ENCODE measurements at regions not wholly inside any gene's neighbourhood (a gene's known extent, or its start where the extent isn't known, plus 50 kb on each side); places are given as distances from the start of the nearest gene placed in this dataset.

GRCh38 chr4:152028131-152028530 lies 267.3 kb upstream of the GATB start:
- DNase-seq (ENCODE audit: low read depth, low spot score): no peak

DNA sequence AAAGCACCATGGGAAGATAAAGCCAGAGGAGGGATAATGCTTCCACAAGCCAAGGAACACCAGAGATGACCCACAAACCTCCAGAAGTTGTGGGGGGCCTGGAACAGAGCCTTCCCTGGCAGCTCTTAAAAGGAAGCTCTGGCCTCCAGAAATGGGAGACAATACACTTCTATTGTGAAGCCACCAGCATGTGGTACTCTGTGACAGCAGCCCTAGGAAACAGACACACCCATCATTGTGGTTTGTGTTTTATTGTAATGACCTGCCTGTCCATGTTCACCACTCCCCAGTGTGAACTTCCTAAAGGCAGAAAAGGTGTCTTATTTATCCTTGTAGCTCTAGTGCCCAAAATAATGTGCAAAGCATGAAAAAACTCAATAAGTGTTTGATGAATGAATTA lies 264.1 kb upstream of the GATB start:
- no peak for DNase-seq (ENCODE audit: low read depth, low spot score)

- DNase-seq (ENCODE audit: low read depth, low spot score): no peak
These were observed 262.9 kb upstream of the GATB start for GRCh38 chr4:152023674-152024073.

DNA sequence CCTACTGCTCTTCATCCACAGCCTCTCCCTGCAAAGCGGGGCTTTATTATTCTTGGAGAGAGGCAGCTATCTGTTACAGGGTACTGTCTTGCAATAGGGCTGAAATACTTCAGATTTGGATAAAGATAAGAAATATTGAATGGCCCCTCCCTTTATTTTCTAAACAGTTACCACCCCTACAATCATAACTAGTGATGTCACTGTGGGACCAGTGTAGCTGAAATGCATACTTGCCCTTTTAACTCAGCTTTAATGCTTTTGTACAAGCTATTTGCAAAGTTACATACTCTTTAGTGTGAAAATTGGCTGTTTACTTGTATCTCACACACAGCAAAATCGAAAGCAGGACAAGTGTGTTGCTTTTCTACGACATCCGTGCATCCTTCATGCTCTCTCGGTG lies 261.7 kb upstream of the GATB start:
- DNase-seq (ENCODE audit: low read depth, low spot score): no peak

DNA sequence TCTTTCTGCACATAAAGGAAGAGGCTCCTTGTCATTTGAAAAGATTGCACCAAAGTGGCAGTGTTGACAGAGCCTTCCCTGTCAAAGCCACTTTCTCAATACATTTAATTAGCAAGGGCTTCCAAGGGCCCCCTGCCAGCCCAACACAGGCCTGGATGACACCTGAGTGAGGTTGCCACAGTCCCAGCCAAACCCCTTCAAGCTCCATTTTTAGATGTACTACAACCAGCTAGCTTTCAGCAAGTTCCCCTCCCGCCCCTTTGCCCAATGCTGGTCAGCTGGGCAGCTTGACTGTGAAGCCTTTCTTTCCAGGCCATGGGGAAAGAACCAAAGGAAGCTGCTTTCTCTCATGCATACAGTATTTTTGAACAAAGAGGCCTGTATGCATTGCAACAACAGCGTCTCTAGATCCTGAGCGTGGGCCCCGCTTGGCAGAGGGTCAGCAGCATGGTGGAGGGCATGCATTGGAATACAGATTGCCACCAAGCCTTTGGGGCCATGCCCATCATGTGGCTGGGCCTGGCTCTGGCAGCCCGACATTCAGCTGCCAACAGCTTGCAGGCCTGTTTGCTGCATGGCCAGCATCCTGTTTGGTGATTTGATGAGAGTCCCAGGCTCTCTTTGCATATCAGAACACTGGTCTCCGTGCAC lies 261.1 kb upstream of the GATB start:
- no peak for DNase-seq (ENCODE audit: low read depth, low spot score)

DNA sequence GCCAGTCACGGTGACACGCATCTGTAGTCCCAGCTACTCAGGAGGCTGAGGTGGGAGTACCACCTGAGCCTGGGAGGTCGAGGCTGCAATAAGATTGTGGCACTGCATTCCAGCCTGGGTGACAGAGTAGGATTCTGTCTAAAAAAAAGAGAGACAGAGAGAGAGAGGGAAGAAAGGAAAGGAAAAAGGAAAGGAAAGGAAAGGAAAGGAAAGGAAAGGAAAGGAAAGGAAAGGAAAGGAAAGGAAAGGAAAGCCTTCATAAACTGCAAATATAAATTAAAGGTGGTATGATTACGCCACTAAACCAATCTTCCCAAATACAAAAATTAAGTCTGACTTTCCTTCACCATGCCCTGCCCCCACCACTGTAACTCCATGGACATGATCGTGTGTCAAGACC lies 259.3 kb upstream of the GATB start:
- no peak for DNase-seq (ENCODE audit: low read depth, low spot score)

DNA sequence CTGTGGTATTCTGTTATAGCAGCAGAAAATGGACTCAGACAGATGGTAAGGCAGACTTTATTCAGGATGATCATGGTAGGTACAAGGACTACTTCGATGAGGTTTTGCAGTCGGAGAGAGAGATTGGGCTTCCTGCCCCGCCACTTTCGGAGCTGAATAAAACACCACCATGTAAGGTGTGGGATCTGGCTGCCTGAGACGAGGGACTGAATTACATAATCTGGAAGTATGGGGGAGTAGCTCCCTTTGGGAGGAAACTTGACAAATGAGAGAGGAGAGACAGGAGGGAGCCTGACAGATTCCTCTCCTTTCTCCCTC lies 255.5 kb upstream of the GATB start:
- no peak for DNase-seq (ENCODE audit: low read depth, low spot score)

- DNase-seq (ENCODE audit: low read depth, low spot score): no peak
These were observed 254.9 kb upstream of the GATB start for GRCh38 chr4:152015597-152016302.

DNA sequence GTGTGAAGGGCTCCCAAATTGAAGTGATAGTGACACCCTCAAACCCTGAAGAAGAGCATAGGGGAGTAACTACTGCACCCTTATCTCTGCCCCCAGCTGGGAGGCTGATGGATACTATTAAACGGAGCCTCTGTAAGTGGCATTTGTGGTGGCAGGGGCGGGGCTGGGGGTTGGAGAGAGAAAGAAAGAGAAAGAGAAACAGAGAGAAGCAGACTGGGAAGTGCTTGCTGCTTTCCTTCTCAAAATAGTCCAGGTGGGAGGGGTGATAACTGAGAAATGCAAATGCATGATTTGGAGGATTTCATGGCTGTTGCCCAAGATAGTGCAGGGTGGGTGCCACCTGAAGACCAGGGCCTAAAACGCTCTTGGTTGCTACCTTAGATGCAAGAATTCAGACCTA lies 253.5 kb upstream of the GATB start:
- no peak for DNase-seq (ENCODE audit: low read depth, low spot score)

- no peak for DNase-seq (ENCODE audit: low read depth, low spot score)
These were observed 250.7 kb upstream of the GATB start for GRCh38 chr4:152011469-152011868.

DNA sequence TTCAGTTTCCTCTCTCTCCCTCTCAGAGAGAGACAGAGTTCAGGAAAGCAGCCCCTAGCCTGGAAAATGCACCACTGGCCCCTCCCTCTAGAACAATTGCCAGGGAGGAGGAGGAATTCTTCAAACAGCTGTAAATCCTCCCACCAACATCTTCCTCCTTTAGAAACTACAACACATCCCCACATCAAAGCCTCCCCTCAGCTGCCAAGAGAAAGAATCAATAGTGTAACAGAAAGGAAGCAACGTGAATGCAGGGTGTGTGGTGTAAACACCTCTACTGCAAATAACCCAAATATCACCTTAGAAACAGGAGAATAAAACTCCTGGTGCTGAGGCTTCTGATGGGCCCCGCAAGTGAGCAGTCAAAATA lies 249.9 kb upstream of the GATB start:
- no peak for DNase-seq (ENCODE audit: low read depth, low spot score)

DNA sequence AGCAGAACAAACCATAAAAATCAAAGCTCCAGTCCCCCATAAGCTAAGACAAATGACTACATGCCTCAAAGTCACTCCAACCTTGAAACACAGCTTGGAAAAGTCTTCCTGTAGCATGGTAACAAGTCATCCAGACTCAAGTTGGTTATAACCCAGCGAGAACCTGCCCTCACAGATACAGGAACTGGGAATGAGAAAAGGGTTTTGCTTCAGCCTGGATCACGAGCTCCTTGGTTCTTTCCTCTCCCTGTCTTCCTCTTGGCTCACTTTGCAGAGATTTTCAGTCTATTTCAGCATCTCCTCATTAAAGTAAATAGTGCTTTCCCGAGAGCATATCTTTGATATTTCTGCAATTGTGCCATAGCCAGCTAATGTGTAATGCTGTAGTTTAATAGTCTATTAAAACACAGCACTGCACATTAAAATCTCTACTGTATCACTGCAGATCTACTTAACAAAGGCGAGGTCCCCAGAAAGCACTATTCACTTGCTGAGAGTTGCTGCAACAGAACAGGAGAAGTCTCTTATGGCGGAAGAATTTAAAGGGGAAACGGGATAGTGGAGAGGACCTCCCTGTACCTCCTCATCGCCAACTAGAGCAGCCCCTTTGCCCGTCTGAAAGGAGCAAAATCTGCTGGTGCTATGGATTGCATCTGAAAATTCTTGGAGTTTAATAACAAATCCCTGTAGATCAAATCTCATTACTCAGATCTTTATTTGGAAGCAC lies 249.3 kb upstream of the GATB start:
- no peak for DNase-seq (ENCODE audit: low read depth, low spot score)

DNA sequence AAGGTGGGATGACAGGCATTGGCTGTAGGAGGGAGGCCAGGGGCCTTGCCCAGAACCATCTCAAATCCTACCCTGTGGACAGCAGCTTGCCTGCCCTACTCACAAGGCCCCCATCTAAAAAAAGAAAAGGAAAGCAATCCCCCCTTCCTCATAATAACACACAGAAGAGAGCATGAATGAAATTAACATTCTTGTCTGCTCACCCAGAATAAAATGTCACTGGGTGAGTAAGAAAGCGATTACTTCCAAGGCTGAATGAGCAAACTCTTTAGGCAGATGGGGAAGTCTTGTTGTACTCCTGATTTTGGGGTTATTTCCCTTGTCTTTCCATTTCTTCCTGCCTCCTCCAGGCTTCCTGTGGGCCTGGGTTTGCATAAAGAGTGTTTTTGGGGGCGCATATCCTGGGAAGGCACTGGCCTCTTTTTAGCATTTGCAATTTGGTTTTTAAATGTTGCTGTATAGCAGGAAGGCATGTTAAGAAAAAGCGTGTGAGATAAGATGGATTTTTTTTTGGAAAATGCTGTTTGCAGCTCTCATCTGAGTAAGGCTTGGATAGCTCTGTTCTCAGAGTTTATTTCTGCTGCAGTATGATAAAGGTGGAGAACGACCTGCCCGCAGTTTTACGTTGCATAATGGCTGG lies 248.3 kb upstream of the GATB start:
- no peak for DNase-seq (ENCODE audit: low read depth, low spot score)

DNA sequence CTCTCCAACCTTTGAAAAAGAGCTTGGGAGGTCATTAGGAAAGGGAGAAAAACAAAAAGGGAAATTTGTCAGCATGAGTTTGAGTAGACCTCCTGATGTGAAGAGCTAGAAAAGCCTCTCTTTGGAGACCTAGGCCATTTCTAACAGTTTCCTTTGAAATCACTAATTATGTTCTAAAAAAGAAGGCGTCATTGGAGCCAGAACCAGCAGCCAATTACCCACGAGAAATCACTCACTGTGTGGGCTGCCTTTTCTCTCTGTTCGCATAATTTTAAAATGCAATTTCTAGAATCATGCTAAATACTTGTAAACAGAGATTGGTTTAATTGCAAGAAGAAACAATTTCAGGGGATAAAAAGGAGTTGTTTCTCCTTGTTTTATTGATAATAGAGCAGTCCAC lies 246.3 kb upstream of the GATB start:
- DNase-seq (ENCODE audit: low read depth, low spot score): no peak

DNA sequence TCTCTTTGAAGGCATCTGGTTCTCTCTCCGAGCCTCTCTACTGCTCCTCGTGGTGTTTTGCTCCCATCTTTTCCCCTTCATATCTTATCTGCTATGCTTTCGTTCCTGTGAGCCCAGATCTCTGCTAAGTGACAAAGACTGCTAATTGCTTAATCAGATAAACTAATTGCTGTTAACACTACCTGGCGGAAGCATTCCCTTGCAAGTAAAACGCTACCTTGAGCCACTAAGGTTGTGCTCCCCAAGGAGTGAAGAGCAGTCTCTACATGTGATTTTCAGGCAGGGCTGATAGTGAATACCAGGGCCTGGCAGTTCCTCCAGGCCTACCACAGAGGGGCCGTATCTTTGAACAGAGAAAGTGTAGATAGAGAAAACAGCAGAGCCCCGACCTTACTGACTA lies 244.0 kb upstream of the GATB start:
- DNase-seq (ENCODE audit: low read depth, low spot score): no peak

GRCh38 chr4:152000518-152000917 lies 239.7 kb upstream of the GATB start:
- no peak for DNase-seq (ENCODE audit: low read depth, low spot score)

- DNase-seq (ENCODE audit: low read depth, low spot score): no peak
These were observed 237.9 kb upstream of the GATB start for GRCh38 chr4:151998723-151999122.

DNA sequence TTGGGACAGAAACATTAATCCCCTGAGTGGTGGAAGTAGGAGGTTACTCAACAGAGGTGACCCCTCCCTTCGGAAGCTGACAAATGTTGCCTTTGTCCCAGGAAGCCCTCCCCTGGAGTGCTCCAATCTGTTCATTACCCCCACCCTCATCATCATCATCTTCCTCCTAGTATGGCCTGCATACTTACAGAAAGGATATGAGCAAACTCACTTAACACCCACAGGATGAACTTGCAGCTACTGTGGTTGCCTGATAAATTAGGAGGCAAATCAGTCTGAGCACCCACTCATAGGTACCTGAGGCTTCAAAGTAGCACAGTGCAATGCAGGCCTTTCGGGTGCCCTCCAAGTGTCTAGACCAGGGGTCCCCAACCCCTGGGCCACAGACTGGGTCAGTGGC lies 236.7 kb upstream of the GATB start:
- DNase-seq (ENCODE audit: low read depth, low spot score): no peak

- no peak for DNase-seq (ENCODE audit: low read depth, low spot score)
These were observed 233.6 kb upstream of the GATB start for GRCh38 chr4:151994429-151994828.

GRCh38 chr4:151993521-151993920 lies 232.7 kb upstream of the GATB start:
- DNase-seq (ENCODE audit: low read depth, low spot score): no peak

DNA sequence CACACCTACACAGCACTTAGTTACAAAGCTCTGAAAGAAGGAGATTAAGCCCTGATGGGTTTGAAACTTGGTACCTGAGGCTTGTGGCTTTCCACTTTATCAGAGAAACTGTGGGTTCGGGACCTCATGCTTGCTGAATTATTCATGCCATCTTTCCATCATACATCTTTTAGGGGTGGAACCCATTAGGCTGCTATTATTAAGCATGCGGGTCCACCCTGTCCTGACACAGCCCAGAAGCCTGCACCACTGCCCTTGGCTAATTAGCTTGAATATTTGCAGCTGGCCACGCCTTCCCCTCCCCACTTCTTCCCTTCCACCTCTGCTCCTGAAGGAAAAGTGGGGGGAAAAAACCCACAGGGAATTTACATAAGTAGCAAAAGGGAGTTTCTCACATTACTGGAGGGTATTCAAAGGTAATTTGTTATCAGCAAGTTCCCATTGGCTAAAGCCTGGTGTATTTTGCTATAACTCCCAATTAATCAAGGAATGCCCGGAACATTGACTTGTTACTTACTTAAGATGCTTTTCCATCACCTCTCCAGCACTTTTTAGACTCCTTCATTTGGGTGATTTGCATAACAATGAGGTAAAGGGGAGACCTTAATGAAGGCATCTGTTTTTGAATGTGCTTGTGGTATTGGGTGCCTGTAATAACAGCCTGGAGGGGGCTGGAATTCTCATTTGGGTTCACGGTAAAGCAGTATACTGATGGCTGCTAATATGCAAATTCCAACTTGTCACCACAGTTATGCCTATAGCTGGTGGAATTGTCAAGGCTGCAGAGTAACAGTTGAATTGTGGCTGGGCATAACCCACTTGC lies 231.7 kb upstream of the GATB start:
- no peak for DNase-seq (ENCODE audit: low read depth, low spot score)

- no peak for DNase-seq (ENCODE audit: low read depth, low spot score)
These were observed 231.0 kb upstream of the GATB start for GRCh38 chr4:151991884-151992167.
